NCI-H748 (cell line): ENCODE measurements at regions not wholly inside any gene's neighbourhood (a gene's known extent, or its start where the extent isn't known, plus 50 kb on each side); places are given as distances from the start of the nearest gene placed in this dataset.

Experiments used
- DNase-seq: peaks from one replicate; lab custom pipeline; 2025; ENCODE audit not compliant: unreplicated experiment; lab: John Stamatoyannopoulos, UW

GRCh38 chr13:48761256-48761655 lies 107.5 kb downstream of the CYSLTR2 start:
- no peak for DNase-seq

DNA sequence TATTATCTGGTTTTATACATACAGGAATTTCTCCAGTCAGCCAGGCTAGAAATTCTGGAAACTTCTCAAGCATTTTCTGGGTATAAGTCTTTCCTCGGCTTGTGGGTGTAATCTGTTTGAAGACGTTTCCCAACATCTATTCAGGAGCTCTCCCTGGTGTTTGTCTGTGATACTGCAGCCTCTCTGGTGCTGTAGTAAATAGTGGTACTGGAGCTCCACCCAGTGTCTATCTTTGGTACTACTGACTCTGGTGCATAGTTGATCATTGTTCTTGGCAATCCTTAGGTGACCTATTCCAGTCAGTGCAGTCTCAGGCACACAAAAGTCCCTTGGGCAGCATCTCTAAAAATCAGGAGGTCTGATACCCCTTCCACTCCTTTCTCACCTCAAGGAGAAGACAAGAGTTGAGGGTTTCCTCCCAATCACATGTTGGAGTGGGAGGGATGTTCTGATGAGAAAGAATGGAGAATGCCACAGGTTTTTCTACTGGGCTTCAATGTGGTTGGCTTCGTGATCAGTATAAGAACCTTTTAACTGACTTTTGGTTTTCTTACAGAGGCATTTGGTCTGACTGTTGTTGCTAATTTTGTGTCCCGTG lies 115.5 kb downstream of the CYSLTR2 start:
- peak; percentile 78 for DNase-seq

DNA sequence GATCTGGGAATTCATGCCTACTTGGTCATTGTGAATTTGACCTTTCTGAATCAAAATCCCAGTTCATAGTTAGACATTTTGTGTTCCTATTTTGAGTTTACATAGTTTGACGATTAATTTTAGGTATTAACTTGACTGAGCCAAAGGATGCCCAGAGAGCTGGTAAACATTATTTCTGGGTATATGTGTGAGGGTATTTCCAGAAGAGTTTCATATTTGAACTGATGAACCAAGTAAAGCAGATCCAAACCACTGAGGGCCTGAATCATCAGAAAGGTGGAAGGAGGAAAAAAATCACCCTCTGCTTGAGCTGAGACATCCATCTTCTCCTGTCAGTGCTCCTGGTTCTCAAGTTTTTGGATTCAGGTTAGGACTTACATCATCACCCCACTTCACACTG lies 116.6 kb downstream of the CYSLTR2 start:
- DNase-seq: no peak

DNA sequence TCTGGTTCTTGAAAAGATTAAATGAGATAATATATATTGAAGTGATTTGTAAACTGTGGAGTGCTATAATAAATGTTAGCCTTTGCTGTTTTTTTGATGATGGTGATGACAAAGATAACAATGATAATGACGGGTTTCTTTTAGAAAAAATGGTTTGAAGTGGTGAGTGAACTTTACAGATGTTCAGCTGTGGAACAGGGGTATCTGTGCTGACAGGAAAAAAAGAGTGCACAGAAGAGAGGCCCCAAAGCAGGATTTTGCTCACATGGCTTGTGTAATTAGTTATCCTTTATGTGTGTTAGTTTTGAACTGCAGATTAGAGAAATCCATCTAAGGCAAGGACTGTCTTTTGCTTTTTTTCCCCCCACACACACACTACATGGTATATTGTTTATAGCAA lies 119.2 kb downstream of the CYSLTR2 start:
- no peak for DNase-seq

- no peak for DNase-seq
Measured at GRCh38 chr13:48773531-48774275, 120.0 kb downstream of the CYSLTR2 start.

DNA sequence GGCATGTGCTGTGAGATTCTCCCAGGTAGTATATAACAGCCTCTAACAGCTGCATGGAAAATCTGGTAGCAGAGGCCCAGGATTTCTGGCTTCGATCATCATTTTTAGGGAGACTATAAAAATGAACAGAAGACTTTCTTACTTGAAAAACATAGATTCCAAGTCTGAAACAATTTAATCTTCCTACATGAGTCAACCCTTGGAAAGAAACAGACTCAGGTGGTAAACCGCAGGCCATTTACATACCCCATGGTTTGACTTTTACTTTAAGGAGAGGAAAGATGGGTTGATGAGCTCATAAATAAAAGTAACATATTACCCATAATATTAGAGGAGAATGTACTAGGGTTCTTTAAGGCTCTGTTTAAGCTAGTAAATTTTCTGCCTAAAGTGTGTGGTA lies 121.6 kb downstream of the CYSLTR2 start:
- DNase-seq: no peak

DNA sequence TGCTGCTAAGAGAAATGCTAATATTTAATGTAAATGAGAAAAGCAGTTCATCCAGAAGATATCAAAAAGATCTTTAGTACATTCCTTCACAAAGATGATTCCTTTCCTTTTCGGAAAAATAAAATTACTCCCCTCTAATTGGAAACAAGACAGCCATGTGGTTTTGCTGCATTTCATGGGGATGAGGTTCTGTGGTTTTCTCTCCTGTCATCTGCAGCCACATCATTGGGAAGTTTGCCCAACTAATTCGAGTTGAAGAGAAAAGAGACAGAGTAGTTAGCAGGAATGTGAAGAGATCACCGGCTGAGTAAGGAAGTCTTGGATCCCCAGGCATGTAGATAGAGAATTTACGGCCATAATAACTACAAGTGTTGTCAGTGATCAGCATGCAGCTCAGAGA lies 122.1 kb downstream of the CYSLTR2 start:
- no peak for DNase-seq

- no peak for DNase-seq
Measured at GRCh38 chr13:48776401-48776800, 122.7 kb downstream of the CYSLTR2 start.

GRCh38 chr13:48778610-48779009 lies 124.9 kb downstream of the CYSLTR2 start:
- no peak for DNase-seq

DNA sequence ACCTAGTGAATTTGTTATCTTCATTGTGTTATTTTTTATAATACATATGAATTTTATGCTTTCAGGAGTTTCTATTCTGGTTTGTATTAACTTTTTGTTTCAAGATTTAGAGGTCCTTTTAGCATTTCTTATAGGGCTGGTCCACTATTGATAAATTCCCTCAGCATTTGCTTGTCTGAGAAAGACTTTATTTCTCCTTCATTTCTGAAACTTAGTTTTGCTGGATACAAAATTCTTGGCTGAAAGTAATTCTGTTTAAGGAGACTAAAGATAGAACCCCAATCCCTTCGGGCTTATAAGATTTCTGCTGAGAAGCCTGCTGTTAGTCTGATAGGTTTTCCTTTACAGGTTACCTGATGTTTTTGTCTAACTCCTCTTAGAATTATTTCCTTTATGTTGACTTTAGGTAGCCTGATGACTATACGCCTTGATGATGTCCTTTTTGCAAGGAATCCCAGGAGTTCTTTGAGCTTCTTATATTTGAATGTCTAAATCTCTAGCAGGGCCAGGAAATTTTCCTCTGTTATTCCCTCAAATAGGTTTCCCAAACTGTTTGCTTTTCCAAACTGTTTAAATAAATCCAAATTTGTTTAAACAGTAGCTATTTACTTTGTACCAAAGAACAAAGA lies 127.1 kb downstream of the CYSLTR2 start:
- DNase-seq: no peak

DNA sequence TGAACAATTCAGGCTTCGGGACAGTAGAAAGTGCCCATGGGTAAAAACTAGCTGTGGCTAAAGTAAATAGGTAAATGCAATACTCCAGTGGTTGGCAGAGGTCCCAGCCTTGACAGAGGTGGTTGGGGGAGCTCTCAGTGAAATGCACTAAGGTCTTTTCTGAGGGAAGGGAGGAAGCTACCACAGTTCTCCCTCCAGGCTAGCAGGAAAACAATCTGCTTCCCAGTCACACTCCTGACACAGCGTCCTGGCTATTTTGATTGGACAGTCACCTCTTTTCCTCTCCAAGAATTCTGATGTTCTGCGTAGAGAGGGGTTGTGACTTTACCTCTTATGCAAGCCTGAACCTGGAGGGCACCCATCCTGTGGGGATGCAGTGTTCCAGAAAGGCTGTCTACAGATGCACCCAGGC lies 128.7 kb downstream of the CYSLTR2 start:
- DNase-seq: no peak

GRCh38 chr13:48783181-48783630 lies 129.5 kb downstream of the CYSLTR2 start:
- DNase-seq: peak; percentile 40

GRCh38 chr13:48783695-48784230 lies 130.0 kb downstream of the CYSLTR2 start:
- no peak for DNase-seq

DNA sequence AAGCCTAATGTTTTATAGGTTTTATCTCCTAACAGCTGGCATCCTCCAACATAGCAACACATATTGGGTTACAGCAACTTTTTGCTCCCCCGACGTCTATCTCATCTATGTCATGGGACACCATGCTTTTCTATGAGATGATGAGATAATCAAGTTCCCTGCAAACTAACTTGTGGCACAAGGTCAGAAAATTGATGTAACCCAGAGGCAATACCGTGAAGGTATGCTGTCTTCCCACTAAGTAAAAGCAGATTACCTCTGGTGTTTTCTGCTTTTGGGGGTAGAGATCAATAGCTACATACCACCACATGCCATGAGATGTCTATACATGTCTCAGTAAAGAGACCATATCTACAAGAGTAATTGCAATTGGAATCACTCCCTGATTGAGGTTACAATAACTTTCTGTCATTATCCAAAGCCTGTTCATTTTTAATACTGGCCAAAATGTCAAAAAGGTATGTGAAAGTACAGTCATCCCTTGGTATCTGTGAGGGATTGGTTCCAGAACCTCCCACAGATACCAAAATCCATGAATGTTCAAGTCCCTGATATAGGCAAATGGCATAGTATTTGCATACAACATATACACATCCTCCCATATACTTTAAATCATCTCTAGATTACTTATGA lies 131.3 kb downstream of the CYSLTR2 start:
- DNase-seq: no peak

GRCh38 chr13:48790199-48790598 lies 136.5 kb downstream of the CYSLTR2 start:
- DNase-seq: no peak

DNA sequence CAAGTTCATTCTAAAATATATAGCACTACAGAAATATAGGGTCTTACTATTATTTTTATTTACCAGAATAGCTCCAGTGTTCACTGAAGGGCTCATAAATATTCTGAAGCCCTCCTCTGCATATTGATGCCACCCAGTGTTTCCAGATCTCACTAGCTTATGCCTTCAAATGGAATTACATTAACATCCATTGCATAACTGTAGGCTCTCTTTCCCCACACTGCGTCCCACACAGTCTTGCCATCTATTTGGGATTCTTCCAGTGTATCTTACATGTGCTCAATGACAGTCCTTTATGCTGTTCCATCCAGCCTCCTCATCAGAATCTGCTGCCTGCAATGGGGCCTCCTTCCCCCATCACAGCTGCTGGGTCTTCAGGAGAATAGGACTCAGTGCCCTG lies 137.2 kb downstream of the CYSLTR2 start:
- DNase-seq: no peak

DNA sequence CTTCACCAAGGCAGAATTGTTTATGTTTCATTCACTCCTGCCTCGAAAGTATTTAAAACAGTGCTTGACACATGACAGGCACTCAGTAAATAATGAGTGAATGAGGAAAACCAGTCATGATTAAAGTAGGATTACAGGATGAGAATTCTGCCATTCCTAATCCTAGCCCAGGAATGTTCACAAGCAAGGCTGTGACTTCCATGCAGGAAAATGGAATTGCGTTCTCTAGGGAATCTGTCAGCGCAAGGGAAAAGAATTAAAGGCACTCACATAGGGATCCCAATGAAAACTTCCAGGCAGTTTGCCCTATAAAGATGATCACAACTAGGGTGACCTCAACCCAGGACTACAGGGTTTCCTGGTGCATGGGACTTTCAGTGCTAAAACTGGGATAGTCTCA lies 143.4 kb downstream of the CYSLTR2 start:
- no peak for DNase-seq

GRCh38 chr13:48797761-48798160 lies 144.0 kb downstream of the CYSLTR2 start:
- DNase-seq: no peak

DNA sequence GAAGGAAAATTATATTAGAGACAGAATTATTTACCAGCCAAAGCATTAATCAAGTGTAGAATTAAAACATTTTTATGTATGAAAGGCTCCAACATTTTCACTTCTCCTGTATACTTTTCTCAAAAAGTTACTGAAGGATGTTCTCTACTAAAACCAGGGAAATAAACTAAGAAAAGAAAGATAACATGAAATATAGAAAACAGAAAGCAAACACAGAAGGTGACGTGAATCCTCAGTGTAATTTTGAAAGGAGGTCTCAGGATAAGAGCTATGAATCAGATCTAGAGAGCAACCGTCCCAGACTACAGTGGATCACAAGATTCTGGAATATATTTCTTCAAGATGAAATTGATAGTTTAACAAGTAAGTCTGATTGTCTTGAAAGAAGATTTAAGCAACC lies 144.5 kb downstream of the CYSLTR2 start:
- no peak for DNase-seq

DNA sequence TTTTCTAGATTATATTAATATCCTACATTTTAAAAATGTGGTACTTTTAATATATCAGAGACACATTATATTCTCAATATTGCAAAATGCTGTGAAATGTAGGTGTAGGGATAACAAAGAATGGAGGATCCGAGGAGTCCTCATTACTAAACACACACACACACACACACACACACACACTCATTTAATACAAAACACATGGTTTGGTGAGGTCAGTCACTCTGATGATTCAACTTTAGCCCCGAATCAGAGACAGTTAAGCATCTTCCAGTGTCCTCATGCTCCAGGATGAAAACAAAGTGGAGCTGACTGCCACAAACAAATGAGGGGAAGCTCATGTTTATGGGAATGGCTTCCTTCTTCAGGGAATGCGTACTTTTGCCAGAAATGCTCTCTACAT lies 147.5 kb downstream of the CYSLTR2 start:
- DNase-seq: no peak

DNA sequence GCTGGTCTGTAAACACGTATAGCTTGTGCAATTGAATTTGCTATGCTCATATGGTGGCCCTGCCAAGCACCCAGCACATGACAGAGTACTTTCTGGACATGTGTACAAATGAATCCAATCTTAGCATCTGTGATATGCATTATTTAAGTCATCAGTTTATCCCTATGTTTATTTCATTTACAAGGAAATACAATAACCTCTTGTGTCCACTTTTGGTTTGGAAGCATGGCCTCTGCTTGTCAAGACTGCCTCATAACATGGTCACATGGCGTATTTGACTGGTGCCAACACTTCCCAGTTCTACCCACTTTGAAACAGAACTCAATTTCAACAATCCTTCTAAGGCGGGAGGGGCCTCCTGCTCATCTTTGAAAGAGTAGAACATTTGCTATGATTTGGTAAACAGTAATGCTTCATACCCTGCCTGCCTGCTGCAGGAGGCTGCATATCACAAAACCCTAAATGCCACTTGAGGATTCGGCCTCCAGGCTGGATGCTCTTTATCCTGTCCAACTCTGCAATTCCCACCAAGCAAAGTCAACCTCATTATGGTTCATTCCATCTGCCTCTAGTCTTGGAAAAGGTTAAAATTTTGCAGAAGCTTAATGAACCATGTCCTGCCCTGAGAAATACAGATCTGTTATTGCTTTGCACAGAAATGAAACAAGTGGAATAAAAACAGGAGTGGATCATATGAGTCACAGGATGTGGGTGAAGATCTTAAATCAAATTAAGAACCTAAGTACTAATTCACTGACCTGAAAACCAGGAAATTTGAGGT lies 151.3 kb downstream of the CYSLTR2 start:
- DNase-seq: no peak
